GM21576 (cell line): ENCODE measurements at regions not wholly inside any gene's neighbourhood (a gene's known extent, or its start where the extent isn't known, plus 50 kb on each side); places are given as distances from the start of the nearest gene placed in this dataset.
A peak's percentile ranks its signal among the peaks of the same experiment; 100 is the strongest.

Source experiments
- ATAC-seq: cut with Tn5 transposase; IDR thresholded peaks from one replicate; pipeline ENCODE4 v1.9.1; 2021; ENCODE audit warnings: mild to moderate bottlenecking, moderate library complexity; ENCODE audit not compliant: unreplicated experiment

DNA sequence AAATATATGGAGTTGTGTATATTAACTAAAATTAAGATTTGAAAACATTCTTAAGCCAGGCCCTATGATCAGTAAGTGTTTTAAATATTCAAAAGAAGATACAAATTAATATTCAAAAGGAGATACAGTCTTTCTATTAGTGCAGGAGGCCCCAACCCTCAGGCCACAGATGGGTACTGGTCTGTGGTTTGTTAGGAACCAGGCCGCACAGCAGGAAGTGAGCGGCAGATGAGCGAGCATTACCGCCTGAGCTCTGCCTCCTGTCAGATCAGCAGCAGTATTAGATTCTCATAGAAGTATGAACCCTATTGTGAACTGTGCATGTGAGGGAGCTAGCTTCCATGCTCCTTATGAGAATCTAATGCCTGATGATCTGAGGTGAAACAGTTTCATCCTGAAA lies 232.9 kb downstream of the FOXO1 start:
- peak; percentile 34 for ATAC-seq

DNA sequence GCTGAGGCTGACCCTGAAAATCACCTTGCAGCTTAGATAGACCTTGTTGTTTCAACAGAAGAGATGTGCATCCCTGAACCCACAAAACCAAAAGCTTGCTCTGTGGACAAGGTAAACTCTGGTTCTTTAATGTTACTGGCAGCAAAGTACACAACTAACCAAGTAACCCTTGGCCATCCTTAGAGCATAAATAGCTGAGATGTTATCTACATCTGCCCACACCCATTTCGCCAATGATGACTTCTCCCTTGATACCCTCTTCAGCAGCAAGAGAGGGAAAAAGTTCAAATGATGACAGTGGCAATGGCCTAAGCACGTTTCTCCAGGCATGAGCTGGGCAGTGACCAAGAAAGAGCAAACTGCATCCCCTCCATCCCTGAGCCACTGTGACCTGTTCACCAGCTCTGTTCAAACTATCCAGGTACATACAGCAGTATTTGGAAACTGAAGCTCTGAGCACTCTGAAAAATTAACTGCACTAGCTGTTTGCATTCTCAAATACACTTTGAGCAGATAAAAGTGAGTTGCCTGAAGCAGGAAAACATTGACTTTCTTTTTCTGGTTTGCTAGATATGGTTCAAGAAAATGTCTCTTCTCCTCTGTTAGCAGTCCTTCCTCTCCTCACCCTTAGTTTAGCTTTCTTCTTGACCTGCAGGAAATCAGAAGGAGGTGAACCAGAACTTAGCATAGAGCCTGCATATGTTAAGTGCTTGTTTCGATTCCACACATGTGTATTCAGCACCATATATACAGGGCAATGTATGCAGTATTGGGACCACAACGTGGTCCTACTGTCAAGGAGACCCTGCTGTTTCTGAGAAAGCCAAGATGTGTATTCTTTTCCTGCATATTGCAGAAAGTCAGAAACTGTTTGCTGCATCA lies 231.7 kb downstream of the FOXO1 start:
- ATAC-seq: peak; percentile 50

DNA sequence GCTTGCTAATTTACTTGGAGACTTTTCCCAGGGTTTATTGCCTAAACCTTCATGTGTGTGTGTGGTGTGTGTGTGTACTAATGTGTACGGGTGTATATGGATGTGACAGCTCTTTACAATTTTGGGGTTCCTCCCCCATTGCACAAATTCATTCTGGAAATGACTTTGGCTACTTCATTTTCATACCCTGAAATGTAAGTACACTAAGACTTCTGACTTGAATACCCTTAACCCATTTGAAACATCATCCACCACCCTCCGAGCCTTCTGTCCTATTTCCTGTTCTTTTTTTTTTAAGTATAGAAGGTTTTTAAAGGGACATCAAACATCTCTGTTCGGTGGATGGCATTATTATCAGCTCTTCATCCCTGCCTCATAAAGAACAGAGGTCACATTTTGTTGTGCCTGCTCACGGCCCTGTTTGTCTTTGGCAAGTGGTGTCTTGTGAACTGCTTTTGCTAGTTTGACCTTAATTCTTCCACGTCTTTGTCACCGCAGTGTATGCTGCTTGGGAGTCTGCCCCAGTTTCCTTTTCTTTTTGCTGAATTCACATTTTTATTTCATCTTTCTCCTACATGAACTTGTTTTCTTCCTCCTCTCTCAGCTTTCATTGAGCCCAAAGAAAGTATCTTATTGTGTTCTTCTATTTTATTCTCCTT lies 228.3 kb downstream of the FOXO1 start:
- ATAC-seq: no peak

DNA sequence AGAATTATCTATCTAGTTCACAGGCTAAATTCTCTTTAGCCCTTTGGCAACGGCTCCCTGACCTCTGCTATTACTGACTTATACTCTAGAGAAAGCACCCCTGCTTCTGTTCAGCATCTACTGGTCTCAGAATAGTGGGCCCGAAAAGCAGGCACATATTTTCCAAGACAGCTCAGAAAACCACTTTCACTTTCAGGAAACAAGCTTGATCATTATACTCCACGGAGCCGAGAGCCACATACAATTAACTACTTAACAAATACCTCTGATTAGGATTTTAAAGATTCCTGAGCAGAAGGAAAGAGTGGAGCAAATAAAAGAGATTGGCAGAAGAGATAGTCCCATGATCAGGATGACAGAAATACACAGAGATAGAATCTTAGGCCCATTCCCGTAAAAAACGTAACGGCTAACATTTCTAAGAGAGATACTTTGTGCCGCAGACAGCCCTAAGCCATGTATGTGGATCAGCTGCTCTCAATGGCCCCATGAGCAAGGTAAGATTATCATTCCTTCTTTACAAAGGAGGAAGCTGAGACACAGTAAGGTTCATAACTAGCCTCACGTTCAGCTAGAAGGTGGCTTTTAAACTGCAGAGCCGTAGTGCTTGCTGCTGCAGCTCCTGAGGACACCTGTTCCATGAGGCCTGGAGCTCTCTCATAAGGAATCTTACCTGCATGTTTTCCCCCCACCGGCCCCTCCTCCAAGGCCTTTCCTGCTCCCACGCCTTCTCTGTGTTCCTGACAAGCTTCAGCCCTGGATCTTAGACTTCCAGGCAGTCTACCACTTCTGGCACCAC lies 227.2 kb downstream of the FOXO1 start:
- ATAC-seq: no peak

DNA sequence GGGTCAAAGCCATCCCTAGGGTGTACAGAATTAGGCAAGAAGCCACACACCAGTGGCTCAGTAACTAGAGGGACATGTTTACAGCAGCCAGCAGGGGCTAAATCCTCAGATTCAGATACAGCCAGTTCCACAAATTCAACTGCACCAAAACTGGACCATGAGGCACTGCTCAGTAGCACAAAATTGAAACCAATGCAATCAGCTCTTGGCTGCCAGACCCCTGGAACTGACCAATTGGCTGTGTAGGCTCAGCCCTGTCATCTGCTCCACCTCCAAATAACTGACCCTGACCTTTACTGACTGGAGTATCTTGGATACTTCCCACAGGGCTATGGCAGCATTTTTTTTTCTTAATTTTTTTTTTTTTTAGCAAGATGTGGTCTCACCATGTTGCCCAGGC lies 226.5 kb downstream of the FOXO1 start:
- ATAC-seq: no peak

DNA sequence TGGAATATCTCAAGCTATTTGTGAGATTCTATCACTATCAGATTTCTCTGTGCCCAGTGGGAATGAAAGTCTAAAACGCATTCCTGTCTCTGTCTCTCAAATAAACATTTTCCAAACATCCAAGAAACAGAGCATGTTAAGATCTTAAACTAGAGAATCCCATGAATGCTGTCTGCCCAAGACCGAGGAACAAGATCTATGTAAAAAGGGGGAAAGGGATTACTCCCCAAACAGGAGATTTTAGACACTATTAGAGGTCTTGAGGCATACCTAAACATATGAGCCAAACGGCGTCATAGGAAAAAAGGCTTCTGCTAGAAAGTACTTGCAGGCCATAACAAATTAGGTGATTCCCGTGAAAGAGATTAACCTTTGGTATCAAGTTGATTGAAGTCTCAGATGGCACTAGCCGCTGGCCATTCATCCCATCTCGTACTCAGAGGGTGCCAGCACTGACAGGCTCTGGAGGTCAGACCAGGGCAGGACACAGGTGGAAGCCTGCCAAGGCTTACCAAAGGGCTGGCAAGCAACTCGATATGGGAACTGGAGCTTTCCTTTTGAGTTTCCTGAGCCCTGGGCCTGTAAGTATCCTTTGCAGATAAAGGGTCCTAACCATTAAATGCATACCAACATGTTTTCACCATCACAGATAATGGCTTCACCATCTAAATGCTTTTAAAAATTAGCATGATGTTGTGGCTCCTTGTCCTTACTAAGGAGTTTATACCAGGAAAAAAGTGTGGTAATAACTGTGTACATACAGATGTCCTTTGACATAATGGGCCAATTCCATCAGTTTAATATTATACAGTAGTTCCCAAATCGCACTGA lies 225.2 kb downstream of the FOXO1 start:
- ATAC-seq: no peak

DNA sequence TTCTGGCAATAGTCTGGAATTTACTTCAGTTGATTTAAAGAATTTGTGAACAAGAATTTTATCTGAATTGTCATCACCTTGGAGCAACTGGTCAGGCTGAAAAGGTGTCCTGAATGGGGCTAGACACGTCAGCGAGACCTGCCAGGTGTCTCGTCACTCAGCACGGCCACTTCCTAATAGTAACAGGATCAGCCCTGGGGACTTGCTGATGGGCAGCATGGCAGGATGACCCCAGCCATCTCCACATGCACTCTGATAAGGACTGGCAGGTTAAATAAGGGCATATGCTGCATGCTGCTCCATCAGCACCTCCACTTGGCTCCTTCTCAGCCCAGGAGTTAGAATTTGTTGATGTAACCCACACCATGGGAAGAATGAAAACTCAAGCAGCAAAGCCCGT lies 224.2 kb downstream of the FOXO1 start:
- ATAC-seq: no peak

DNA sequence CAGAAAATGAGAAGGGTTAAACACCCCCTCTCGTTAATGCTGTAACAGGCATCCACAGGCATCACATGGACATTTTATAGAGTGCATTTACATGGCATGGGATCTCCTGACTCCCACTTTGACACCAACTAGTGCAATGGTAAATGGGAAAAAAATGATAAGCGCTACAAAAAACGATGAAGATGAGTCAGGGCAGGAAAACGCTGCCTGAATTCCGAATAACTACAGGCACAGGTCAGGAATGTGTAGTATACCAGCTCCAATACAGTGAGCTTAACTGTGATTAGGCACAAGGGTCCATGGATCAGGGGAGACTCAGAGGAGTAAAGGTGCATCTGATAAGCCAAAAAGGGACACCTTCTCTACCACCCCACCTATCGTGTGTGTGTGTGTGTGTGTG lies 223.6 kb downstream of the FOXO1 start:
- ATAC-seq: no peak

DNA sequence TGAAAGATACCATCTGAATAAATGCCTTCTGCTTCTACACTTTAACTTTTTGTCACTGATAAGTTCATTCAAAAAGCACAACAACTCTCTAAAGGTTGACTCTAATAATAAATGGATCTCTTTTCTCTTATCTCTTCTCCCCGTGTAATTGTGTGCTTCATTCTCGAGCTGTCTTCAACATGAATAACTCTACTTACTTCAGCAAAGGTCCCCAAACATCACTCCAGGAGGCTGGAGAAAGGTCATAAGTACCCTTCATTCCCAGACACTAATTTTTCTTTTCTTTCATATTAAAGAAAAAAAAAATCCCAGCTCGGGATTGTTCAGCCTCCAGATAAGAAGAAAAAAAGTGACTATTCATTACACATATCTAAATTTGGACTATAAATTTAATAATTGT lies 222.2 kb downstream of the FOXO1 start:
- ATAC-seq: no peak

DNA sequence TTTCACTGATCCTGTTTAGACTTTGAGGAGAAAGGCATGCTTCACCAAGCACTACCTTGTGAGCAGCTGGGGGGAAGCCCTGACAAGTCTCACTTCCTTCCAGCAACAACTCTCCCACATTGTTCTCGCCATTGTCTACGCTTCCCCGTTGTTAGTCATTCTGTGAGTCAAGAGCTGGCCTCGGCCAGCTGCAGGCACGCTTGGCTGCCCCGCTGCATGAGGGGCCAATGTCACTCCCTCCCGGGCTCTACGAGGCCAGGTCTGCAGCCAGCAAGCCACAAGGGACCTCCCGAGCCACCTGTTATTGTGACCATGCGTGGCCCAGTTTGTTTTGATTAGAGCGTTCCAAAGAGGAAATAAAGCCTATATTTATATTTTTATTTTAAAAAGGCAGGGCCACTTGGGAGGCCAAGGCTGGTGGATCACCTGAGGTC lies 220.9 kb downstream of the FOXO1 start:
- peak; percentile 98 for ATAC-seq

DNA sequence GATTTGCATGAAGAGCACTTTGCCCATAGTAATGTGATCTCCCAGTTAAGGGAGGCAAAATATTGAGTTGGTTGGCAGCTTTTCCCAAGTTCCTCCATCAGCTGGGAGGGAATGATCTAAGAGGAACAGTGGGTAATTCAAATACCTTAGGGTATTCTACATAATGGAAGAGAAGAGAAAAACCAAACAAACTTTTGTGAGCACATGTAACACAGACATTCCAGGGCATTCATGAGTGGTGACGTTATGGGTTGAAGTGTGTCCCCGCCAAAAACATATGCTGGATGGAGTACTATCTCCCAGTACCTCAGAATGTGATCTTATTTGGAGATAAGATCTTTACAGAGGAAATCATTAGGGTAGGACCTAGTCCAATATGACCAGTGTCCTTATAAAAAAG lies 220.1 kb downstream of the FOXO1 start:
- no peak for ATAC-seq

DNA sequence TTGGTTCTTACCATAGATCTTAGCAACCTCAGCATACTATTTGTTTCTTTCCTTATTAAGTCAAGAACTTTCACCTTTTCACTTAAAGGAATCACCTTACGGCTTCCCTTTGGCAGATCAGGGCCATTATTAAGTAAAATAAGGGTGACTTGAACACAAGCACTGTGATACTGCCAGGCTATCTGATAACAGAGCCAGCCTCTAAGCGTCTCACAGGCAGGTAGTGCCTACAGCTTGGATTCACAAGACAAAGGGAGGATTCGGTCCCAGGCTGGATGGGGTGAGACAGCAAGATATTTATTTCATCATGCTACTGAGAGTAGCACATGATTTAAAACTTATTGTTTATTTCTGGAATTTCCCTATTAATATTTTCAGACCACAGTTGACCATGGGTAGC lies 218.6 kb downstream of the FOXO1 start:
- ATAC-seq: no peak

DNA sequence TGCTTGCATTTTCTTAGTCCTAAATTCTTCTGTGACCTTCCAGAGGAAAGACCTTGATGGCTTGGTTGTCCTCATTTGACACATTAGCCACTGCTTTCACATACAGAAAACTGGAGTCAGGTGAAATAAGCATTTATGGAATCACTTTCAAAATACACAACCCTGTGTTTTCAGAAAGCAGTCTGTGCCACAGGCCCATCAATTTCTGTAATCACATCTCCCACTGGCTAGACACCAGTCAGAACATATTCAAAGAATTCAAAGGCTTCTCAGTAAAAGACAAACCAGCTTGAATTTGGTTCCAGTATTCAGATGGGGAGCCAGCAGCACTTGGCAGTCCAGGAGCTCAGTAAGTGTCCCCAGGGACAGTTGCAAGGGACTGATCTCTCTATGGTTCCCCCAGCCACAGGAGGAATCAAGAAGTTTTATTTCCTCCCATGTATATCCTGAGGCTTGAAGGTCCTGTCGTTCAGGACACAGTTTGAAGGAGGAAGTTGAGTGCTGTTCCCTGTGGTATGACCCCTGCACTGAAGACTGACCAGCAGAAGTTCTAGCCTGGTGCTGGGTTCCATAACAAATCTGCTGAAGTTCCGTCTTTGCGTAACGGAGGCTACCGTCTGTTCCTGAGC lies 214.3 kb downstream of the FOXO1 start:
- ATAC-seq: no peak

DNA sequence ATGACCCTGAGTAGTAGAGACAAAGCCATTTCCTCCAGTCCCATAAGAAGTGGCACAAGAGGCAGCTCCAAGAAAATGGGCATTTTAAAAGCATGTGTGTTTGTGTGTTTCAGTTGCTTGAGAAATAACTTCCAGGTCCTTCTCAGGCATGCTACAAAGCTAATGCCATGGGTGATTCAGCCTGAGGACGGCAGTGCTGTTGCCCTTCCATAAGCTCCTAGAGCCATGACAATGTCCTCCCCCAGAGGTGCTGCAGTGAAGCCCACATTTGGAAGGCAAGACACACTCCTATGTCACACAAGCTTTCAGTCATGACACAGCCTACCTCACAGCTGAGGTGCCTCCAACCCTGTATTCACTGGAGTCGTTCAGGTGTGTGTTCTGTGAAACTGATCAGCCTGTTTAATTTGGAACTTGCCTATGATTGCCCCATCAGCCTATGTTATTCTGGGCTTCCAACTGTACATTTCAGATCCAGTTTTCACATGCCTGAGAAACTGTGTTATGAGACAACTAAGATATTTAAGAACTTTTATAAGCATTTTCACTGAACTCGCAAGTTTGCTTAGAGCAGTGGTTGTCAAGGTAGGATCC lies 213.6 kb downstream of the FOXO1 start:
- no peak for ATAC-seq

DNA sequence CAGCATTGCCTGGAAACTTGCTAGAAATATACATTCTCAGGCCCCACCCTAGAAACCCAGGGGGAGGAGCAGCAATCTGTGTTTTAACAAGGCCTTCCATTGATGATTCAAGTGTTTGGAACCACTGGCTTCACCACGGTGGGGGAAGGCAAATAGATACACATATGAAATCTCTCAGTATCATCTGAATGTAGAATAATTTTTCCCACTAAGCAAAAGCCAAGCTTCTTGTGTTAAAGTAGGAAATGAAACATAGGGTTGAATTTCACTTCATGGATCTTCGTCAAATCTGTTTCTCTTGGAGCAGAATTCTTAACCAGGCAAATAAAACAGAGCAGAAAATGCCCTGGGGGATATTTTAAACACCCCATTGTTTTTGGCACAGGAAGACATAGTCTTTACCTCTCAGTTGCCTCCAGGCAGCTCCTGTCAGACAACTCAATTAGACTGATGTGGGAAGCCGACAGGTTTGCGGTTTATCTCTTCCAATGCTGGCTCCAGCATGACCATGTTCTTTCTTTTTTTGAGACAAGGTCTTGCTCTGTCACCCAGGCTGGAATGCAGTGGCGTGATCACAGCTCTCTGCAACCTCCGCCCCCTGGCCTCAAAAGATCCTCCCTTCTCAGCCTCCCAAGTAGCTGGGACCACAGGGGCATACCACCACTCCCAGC lies 213.0 kb downstream of the FOXO1 start:
- no peak for ATAC-seq

DNA sequence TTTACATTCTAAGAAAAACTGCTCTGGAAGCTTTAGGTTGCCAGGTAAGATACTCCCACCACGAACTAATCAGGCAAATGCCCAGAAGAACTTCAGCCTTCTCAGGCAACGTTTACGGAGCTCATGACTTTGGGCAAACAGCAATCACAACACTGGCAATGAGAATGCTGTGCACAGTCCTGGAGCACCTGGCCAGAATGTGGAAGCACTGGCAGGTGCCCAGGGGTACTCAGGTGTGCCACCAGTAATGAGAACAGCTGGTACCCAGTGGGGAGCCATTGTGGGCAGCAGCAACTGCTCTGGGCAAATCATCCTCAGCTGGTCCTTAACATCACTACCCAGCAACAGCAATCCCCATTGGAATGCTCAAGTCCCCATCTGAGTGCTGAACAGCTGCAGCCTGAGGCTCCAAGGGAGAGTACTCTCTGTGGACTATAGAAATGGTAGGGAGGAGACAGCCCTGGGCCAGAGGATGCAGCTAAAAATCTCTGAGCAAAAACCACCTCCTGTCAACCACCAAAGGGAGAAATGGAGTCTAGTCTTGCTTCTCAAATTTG lies 210.0 kb downstream of the FOXO1 start:
- ATAC-seq: no peak

DNA sequence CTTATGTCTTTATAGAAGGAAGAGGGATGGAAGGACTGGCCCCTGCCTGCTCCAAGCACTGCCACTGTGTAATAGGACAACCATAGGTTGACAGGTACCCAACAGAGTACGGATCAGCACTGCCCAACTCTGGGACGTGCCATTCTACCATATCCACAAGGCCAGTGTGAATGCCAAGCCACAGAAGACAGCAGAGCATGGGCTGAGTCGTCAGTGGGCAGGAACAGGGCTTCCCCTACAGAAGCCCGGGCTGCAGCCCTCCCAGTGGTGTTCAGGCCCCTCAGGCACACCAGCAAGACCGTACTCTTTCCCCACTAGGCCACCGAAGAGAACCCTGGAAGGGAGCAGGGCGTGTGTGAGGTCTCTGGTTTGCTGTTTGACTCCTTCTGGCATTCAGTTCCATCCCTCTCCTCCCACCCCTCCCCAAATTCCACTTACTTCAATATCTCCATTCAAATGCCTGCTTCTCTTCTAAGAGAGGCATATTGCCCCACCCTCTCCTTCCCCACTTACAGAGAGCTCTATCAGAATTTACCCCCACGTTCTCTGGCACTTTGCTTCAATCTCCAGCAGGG lies 209.4 kb downstream of the FOXO1 start:
- no peak for ATAC-seq

DNA sequence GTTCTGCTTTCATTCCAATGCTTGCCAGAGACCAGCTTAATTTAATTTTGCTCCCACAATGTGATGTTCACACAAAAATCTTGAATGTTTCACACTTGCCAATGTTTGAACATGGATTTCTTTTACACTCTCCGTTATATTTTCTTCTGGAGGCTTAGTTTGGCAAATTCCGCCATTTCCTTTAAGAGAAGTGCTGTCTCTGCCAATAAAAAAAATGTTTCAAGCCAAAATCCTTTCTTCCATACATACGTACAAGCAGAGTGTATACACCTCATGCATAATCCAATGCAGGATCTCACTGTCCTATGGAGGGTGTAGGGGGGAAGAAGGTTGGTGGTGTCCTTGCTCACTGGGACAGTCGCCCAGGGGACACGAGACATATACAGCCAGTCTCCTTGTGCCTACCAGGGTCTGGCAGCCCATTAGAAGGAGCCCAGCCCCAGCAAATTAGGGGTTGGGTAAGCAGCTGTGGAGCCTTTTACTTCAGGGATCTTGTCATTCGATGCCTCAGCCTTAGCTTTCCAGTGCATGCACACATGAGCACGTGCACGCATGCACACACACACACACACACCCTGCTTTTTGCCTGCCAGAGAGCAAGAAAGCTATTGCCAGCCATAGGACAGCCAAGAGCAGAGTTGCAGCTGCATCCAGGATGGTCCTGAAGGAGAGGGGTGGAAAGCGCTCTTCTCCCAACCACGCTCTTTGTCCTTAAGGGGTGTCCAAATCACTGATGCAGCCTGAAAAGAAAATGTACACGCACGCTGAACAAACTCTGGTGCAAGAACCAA lies 208.3 kb downstream of the FOXO1 start:
- ATAC-seq: no peak
